ENCODE measurements at regions not wholly inside any gene's neighbourhood (a gene's known extent, or its start where the extent isn't known, plus 50 kb on each side); places are given as distances from the start of the nearest gene placed in this dataset.
"Not testable (repeated sequence)": the region's sequence is repeated elsewhere in the genome, so short reads cannot be mapped to it uniquely, and the experiment has no call there.

DNA sequence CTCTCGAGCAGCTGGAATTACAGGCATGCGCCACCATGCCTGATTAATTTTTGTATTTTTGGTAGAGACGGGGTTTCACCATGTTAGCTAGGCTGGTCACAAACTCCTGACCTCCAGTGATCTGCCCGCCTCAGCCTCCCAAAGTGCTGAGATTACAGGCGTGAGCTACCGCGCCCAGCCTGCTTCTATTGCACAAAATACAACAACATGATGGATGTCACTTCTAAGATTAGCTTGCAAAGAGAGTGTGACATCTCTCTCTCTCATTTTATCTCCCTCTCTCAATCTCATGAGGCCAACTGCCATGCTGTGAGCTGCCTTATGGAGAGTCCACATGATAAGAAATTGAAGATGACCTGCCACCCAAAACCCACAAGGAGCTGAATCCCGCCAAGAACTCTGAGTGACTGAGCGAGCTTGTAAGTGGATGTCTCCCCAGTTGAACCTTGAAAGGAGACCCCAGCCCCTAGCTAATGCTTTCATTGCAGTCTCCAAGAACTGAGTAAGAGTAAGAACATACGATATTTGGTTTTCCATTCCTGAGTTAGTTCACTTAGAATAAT lies 458.5 kb downstream of the RBFOX1 start:
- Histone ChIP-seq H3K4me1 (ENCODE audit: control insufficient read depth, insufficient read depth, low read length) (no peaks in the 10 kb centered on the region), H3K9me3 (ENCODE audit: control insufficient read depth, insufficient read depth, low read length) (no peaks in the 10 kb centered on the region), H3K36me3 (ENCODE audit: control insufficient read depth, insufficient read depth, low read length) (no peaks in the 10 kb centered on the region), H3K27me3 (ENCODE audit: control insufficient read depth, insufficient read depth, low read length) (no peaks in the 10 kb centered on the region), H3K27ac (ENCODE audit: low read length) (no peak overlapping the region), H3K4me3 (ENCODE audit: low read length) (no peak overlapping the region)
- Mint-ChIP-seq H3K27ac (no peak overlapping the region), H3K4me1 (no peaks in the 10 kb centered on the region), H3K9me3 (peaks cover 0 to 4% of the 10 kb centered on the region in 2 donors), H3K36me3 (no peaks in the 10 kb centered on the region), H3K27me3 (ENCODE audit: low read depth in 2 of 2) (no peaks in the 10 kb centered on the region), H3K4me3 (no peak overlapping the region)
- no peak for ATAC-seq
- WGBS (ENCODE audit: insufficient coverage), result 86% methylated on average over 10 of the region's 10 CpGs
- TF ChIP-seq, protein P1, sequence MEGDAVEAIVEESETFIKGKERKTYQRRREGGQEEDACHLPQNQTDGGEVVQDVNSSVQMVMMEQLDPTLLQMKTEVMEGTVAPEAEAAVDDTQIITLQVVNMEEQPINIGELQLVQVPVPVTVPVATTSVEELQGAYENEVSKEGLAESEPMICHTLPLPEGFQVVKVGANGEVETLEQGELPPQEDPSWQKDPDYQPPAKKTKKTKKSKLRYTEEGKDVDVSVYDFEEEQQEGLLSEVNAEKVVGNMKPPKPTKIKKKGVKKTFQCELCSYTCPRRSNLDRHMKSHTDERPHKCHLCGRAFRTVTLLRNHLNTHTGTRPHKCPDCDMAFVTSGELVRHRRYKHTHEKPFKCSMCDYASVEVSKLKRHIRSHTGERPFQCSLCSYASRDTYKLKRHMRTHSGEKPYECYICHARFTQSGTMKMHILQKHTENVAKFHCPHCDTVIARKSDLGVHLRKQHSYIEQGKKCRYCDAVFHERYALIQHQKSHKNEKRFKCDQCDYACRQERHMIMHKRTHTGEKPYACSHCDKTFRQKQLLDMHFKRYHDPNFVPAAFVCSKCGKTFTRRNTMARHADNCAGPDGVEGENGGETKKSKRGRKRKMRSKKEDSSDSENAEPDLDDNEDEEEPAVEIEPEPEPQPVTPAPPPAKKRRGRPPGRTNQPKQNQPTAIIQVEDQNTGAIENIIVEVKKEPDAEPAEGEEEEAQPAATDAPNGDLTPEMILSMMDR (IDR thresholded peaks at IDR 0.05), result no peak
- intact Hi-C loops (cut with micrococcal nuclease), result no loop called here
- DNase-seq, result no peak

DNA sequence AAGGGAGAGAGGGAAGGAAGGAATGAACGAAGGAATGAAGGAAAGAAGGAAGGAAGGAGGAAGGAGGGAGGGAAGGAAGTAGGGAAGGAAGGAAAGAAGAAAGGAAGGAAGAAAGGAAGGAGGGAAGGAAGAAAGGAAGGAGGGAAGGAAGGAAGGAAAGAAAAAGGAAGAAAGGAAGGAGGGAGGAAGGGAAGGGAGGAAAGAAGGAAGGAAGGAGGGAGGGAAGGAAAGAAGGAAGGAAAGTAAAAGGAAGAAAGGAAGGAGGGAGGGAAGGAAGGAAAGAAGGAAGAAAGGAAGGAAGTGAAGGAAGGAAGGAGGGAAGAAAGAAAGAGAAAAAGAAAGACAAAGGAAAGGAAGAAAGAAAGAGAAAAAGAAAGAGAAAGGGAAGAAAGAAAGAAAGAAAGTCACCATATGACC lies 442.4 kb downstream of the RBFOX1 start:
- intact Hi-C loops (cut with micrococcal nuclease), result no loop called here
- Mint-ChIP-seq H3K27me3 (ENCODE audit: low read depth in 2 of 2) (no peaks in the 10 kb centered on the region), H3K4me1 (no peaks in the 10 kb centered on the region), H3K4me3 (no peak overlapping the region), H3K36me3 (no peaks in the 10 kb centered on the region), H3K9me3 (peaks cover 17 to 22% of the 10 kb centered on the region in 2 donors), H3K27ac (no peak overlapping the region)
- TF ChIP-seq, protein P1 (IDR thresholded peaks at IDR 0.05), result no peak
- 63% methylated on average over 1 of the region's 1 CpG for WGBS (ENCODE audit: insufficient coverage)
- Histone ChIP-seq H3K36me3 (ENCODE audit: control insufficient read depth, insufficient read depth, low read length) (no peaks in the 10 kb centered on the region), H3K27ac (ENCODE audit: low read length) (no peak overlapping the region), H3K4me3 (ENCODE audit: low read length) (no peak overlapping the region), H3K4me1 (ENCODE audit: control insufficient read depth, insufficient read depth, low read length) (no peaks in the 10 kb centered on the region), H3K9me3 (ENCODE audit: control insufficient read depth, insufficient read depth, low read length) (peaks cover 5% of the 10 kb centered on the region), H3K27me3 (ENCODE audit: control insufficient read depth, insufficient read depth, low read length) (no peaks in the 10 kb centered on the region)
- no peak for ATAC-seq
- no peak for DNase-seq

DNA sequence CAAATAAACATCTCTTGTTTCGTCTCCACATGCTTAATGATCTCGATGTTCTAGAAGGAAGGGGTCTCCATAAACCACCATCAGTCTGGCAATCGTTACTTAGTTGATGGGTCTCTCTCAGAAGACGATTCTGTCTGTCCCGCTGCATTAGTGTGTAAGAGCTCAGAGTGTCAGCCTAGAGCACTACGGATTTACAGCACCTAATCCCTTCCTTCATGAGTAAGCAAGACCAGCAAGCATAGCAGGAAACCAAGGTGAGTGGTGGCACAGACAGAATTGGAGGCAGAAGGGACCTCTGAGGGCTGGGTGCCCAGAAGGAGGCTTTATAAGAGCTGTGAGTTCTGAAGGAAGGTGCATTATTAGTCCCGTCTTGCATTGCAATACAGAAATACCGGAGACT lies 440.1 kb downstream of the RBFOX1 start:
- Histone ChIP-seq H3K9me3 (ENCODE audit: control insufficient read depth, insufficient read depth, low read length) (peaks cover 5% of the 10 kb centered on the region), H3K36me3 (ENCODE audit: control insufficient read depth, insufficient read depth, low read length) (no peaks in the 10 kb centered on the region), H3K4me1 (ENCODE audit: control insufficient read depth, insufficient read depth, low read length) (no peaks in the 10 kb centered on the region), H3K4me3 (ENCODE audit: low read length) (no peak overlapping the region), H3K27me3 (ENCODE audit: control insufficient read depth, insufficient read depth, low read length) (no peaks in the 10 kb centered on the region), H3K27ac (ENCODE audit: low read length) (no peak overlapping the region)
- Mint-ChIP-seq H3K4me3 (no peak overlapping the region), H3K27me3 (ENCODE audit: low read depth in 2 of 2) (no peaks in the 10 kb centered on the region), H3K36me3 (no peaks in the 10 kb centered on the region), H3K4me1 (no peaks in the 10 kb centered on the region), H3K9me3 (peaks cover 12 to 15% of the 10 kb centered on the region in 2 donors), H3K27ac (no peak overlapping the region)
- ATAC-seq (no peak), DNase-seq (no peak)
- intact Hi-C loops (cut with micrococcal nuclease), result no loop called here
- TF ChIP-seq, protein P1 (IDR thresholded peaks at IDR 0.05), result no peak
- 79% methylated on average over 8 of the region's 8 CpGs for WGBS (ENCODE audit: insufficient coverage)

DNA sequence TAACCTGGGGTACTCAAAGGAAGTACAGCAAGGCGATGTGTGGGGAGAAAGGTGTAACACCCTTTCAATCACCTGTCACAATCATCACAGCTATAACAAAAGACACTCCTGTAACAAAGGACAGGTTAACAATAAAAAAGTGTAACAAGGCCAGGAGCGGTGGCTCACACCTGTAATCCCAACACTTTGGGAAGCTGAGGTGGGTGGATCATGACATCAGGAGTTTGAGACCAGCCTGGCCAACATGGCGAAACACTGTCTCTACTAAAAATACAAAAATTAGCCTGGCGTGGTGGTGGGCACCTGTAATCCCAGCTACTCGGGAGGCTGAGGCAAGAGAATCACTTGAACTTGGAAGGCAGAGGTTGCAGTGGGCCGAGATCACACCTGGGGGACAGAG lies 436.4 kb downstream of the RBFOX1 start:
- H3K27ac ChIP-seq (ENCODE audit: low read length); H3K27ac Mint-ChIP-seq; H3K27me3 Mint-ChIP-seq (ENCODE audit: low read depth in 2 of 2); H3K36me3 ChIP-seq (ENCODE audit: control insufficient read depth, insufficient read depth, low read length); H3K9me3 ChIP-seq (ENCODE audit: control insufficient read depth, insufficient read depth, low read length); H3K4me3 Mint-ChIP-seq; intact Hi-C loops (cut with micrococcal nuclease); DNase-seq; ATAC-seq; H3K4me1 Mint-ChIP-seq; H3K9me3 Mint-ChIP-seq; H3K27me3 ChIP-seq (ENCODE audit: control insufficient read depth, insufficient read depth, low read length); H3K36me3 Mint-ChIP-seq; H3K4me3 ChIP-seq (ENCODE audit: low read length); H3K4me1 ChIP-seq (ENCODE audit: control insufficient read depth, insufficient read depth, low read length): not testable (repeated sequence)
- 81% methylated on average over 4 of the region's 6 CpGs for WGBS (ENCODE audit: insufficient coverage)

Data from natural killer cell (primary cell).